Spleen (tissue), 11 donors: ENCODE measurements at regions not wholly inside any gene's neighbourhood (a gene's known extent, or its start where the extent isn't known, plus 50 kb on each side); places are given as distances from the start of the nearest gene placed in this dataset.

Experiments used
- DNase-seq: peaks from one replicate; pipeline ENCODE4 v3.0.0-alpha.2; 2020
- H3K27ac ChIP-seq, 8 donors: fragments of 200-600 bp; sonication (generic) in 7 of 8; 1 replicate in 4 of 8; 2 replicates in 4 of 8; pipeline versions ENCODE4 v1.5.0 to v1.8.0; 2016 to 2021; ENCODE audit warnings: inconsistent platforms in 4 of 8, mild to moderate bottlenecking in 4 of 8, moderate library complexity in 1 of 8
- H3K27me3 ChIP-seq, 7 donors: fragments of 200-600 bp; sonication (generic) in 6 of 7; replicated peaks in 1 of 7; 1 replicate in 4 of 7; 2 replicates in 3 of 7; pipeline versions ENCODE4 v1.5.0 to v1.8.0; 2016 to 2021; ENCODE audit warnings: inconsistent platforms in 3 of 7, mild to moderate bottlenecking in 1 of 7
- H3K36me3 ChIP-seq, 6 donors: fragments of 200-600 bp; sonication (generic) in 5 of 6; 1 replicate in 4 of 6; 2 replicates in 2 of 6; pipeline versions ENCODE4 v1.5.0 to v1.8.0; 2016 to 2021; ENCODE audit warnings: inconsistent platforms in 2 of 6
- H3K4me1 ChIP-seq, 6 donors: fragments of 200-600 bp; sonication (generic) in 5 of 6; 1 replicate in 3 of 6; 2 replicates in 3 of 6; pipeline versions ENCODE4 v1.5.0 to v1.8.0; 2016 to 2021; ENCODE audit warnings: inconsistent platforms in 3 of 6
- H3K4me3 ChIP-seq, 8 donors: fragments of 200-600 bp; sonication (generic) in 7 of 8; 1 replicate in 4 of 8; 2 replicates in 4 of 8; pipeline versions ENCODE4 v1.5.0 to v1.8.0; 2016 to 2021; ENCODE audit warnings: inconsistent platforms in 4 of 8, mild to moderate bottlenecking in 4 of 8, moderate library complexity in 2 of 8
- H3K9me3 ChIP-seq, 8 donors: fragments of 200-600 bp; sonication (generic) in 7 of 8; 1 replicate in 4 of 8; 2 replicates in 4 of 8; pipeline versions ENCODE4 v1.5.0 to v1.8.0; 2016 to 2021; ENCODE audit warnings: inconsistent platforms in 4 of 8
- POLR2A ChIP-seq, 3 donors: fragments of 450-650 bp; IDR thresholded peaks; one replicate each; pipeline ENCODE4 v1.5.1; 2017; ENCODE audit warnings: antibody characterized with exemption in 3 of 3, mild to moderate bottlenecking in 1 of 3
- POLR2AphosphoS5 ChIP-seq, 3 donors: sonication (generic); formaldehyde crosslinking; IDR thresholded peaks; one replicate each; pipeline ENCODE4 v1.5.1; 2017; ENCODE audit warnings: antibody characterized with exemption in 3 of 3
- WGBS, 5 donors: extraction: QIAGEN DNeasy Blood & Tissue Kit in 3 of 5; methylation state at CpG; one replicate each; pipeline versions ENCODE4 v1.1.5 to v1.1.7; 2013 to 2018; 5-methylcytosine and 5-hydroxymethylcytosine counted together
- intact Hi-C: fragments of 100-400 bp; cut with DNase I; formaldehyde crosslinking; loops from one replicate; pipeline ENCODE4 v1.15.0; 2023; ENCODE audit warnings: low total_unique reads
- TF ChIP-seq, protein P1 (sequence below), 11 experiments: fragments of 200-600 bp in 7 of 11; fragments of 450-650 bp in 4 of 11; sonication (generic) in 4 of 11; IDR thresholded peaks in 8 of 11; conservative IDR thresholded peaks in 3 of 11; 1 replicate in 7 of 11; 2 replicates in 4 of 11; pipeline versions ENCODE4 v1.4.0 to v1.8.0; 2016 to 2021; ENCODE audit warnings: antibody characterized with exemption in 11 of 11, inconsistent platforms in 4 of 11, mild to moderate bottlenecking in 1 of 11
- donor health status: healthy with polysubstance abuse.
- donor health status: DM: no; HTN: no; CAD: no; lungs with moderate emphysema.
- donor health status: DM: no; HTN: no; CAD: no.
- donor health status: Bipolar disorder and iron deficiency.
- donor health status: healthy.
- donor health status: DM: no; HTN: no; CAD: no.
- donor health status: DM: yes; HTN: yes; CAD: no.

DNA sequence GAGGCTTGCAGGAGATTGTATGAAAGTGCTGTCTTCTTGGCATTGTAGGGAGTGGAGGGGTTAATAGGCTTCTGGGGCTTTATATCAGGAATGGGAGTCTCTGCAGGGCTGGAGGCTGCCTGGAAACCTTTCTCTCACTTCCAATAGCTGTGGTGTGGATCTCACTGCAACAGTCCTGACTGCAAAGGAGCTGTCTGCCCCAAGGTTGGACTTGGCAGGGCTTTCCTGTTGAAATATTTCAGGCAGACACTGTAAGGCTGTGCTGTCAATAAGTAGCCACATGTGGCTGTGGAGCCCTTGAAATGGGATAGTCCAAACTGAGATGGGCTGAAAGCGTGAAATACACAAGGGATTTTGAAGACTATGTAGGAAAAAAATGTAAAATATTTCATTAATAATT lies 399.1 kb upstream of the SPRED2 start:
- H3K4me1 ChIP-seq = no peaks in the 10 kb centered on the region
- no peaks in the 10 kb centered on the region for H3K36me3 ChIP-seq
- intact Hi-C loops = no loop called here
- WGBS, 5 donors = 63 to 81% (median 66%) methylated on average over 1 of the region's 1 CpG
- DNase-seq = no peak
- no peak overlapping the region for H3K4me3 ChIP-seq
- H3K27ac ChIP-seq = no peak overlapping the region
- H3K27me3 ChIP-seq = no peaks in the 10 kb centered on the region
- no peaks in the 10 kb centered on the region for H3K9me3 ChIP-seq
- TF ChIP-seq POLR2A (IDR thresholded peaks at IDR 0.05) (no peak), POLR2AphosphoS5 (IDR thresholded peaks at IDR 0.05) (no peak)
- TF ChIP-seq, protein P1, sequence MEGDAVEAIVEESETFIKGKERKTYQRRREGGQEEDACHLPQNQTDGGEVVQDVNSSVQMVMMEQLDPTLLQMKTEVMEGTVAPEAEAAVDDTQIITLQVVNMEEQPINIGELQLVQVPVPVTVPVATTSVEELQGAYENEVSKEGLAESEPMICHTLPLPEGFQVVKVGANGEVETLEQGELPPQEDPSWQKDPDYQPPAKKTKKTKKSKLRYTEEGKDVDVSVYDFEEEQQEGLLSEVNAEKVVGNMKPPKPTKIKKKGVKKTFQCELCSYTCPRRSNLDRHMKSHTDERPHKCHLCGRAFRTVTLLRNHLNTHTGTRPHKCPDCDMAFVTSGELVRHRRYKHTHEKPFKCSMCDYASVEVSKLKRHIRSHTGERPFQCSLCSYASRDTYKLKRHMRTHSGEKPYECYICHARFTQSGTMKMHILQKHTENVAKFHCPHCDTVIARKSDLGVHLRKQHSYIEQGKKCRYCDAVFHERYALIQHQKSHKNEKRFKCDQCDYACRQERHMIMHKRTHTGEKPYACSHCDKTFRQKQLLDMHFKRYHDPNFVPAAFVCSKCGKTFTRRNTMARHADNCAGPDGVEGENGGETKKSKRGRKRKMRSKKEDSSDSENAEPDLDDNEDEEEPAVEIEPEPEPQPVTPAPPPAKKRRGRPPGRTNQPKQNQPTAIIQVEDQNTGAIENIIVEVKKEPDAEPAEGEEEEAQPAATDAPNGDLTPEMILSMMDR (IDR thresholded peaks at IDR 0.05 in 8 of 11, conservative IDR thresholded peaks at IDR 0.05 in 3 of 11) = no peak

DNA sequence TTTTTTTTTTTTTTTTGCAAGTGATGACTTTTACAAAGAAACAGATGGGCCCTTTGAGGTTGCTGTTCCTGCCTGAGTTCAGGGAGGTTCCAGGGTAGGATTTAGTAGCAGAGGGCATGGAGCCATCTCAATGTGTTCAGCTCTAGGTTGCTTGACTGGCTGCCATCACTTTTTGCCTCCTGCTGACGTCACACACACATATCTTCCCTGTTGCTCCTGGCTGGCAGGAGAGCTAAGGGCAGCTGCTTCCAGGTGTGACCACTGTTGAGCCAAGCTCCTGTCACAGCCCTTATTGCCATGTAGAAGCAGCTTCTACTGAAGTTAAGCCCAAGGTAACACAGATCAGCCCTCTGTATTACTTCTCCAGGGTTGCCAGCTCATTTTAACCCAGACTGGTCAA lies 394.2 kb upstream of the SPRED2 start:
- H3K27me3 ChIP-seq = no peaks in the 10 kb centered on the region
- 71 to 87% (median 83%) methylated on average over 1 of the region's 1 CpG for WGBS, 5 donors

DNA sequence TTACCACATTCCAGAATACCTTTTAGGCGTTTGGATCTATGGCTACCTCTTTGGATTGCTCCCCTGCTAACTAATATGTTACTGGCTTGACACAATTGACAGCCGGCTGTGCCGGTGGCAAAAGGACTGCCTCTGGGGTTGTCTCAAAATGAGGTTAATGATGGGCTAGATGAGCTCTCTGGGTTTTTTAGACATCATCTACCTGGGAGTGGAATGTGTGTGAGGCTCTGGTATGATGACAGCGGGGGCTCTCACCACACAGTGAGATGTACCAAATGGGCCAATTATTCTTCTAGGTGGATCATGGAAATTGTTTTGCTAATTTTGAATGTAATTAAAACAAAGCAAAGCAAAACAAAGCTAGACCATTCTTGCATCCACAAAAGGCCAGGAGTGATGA lies 391.1 kb upstream of the SPRED2 start:
- Histone ChIP-seq H3K4me1 (no peaks in the 10 kb centered on the region), H3K9me3 (peaks cover 0 to 9% (median 0%) of the 10 kb centered on the region in 8 donors), H3K36me3 (no peaks in the 10 kb centered on the region), H3K4me3 (no peak overlapping the region), H3K27me3 (no peaks in the 10 kb centered on the region), H3K27ac (no peak overlapping the region)
- WGBS, 5 donors = 75 to 85% (median 82%) methylated on average over 4 of the region's 4 CpGs
- no peak for DNase-seq
- intact Hi-C loops = no loop called here
- TF ChIP-seq, protein P1 (IDR thresholded peaks at IDR 0.05 in 8 of 11, conservative IDR thresholded peaks at IDR 0.05 in 3 of 11) = no peak
- TF ChIP-seq POLR2AphosphoS5 (IDR thresholded peaks at IDR 0.05) (no peak), POLR2A (IDR thresholded peaks at IDR 0.05) (no peak)

More for the DNA sequence above, 394.2 kb upstream of the SPRED2 start:
- H3K36me3 ChIP-seq = no peaks in the 10 kb centered on the region
- peaks cover 0 to 9% (median 0%) of the 10 kb centered on the region in 8 donors for H3K9me3 ChIP-seq
- no peaks in the 10 kb centered on the region for H3K4me1 ChIP-seq
- no peak for DNase-seq
- TF ChIP-seq POLR2A (IDR thresholded peaks at IDR 0.05) = no peak
- intact Hi-C loops = no loop called here
- no peak overlapping the region for H3K4me3 ChIP-seq
- H3K27ac ChIP-seq = no peak overlapping the region

DNA sequence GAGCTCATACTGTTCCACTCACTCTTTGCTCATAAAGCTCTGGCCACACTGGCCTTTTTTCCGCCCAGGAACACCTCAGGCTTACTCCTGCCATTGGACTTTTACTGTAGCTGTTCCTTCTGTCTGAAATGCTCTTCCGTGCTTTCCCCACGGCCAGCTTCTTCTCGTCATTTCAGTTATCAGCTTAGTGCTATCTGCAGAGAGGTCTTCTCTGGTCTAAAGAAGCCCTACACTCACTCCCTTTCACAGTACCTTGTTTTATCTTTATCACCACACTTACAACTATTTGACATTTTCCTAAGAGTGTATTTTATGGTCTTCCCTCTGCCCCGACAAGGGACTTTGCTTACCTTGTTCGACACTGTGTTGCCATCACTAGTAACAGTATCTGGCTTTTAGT lies 388.1 kb upstream of the SPRED2 start:
- WGBS, 5 donors = 83 to 93% (median 89%) methylated on average over 6 of the region's 6 CpGs
- DNase-seq = no peak
- Histone ChIP-seq H3K4me1 (no peaks in the 10 kb centered on the region), H3K27ac (no peak overlapping the region), H3K36me3 (no peaks in the 10 kb centered on the region), H3K27me3 (peaks cover 0 to 5% (median 0%) of the 10 kb centered on the region in 7 donors), H3K4me3 (no peak overlapping the region), H3K9me3 (peaks cover 0 to 9% (median 0%) of the 10 kb centered on the region in 8 donors)
- no peak for TF ChIP-seq POLR2AphosphoS5 (IDR thresholded peaks at IDR 0.05)
- TF ChIP-seq, protein P1 (IDR thresholded peaks at IDR 0.05 in 8 of 11, conservative IDR thresholded peaks at IDR 0.05 in 3 of 11) = no peak
- TF ChIP-seq POLR2A (IDR thresholded peaks at IDR 0.05) = no peak
- intact Hi-C loops = no loop called here

DNA sequence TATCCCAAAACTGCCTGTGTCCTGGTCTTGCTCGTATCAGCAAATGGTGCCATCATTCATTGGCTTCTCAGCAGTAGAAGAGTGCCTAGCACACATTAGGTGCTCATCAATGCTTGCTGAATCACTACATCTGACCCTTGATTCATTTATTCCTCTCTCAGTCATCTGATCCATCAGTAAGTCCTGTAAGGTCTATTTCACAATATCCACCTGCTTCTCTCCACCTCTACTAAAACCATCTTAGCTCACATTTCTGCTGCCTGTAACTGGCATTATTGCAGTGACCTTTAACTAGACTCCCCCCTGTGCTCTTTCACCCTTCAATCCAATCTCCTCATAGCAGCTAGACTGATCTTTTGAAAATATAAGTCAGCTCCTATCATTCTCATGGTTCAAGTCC lies 387.6 kb upstream of the SPRED2 start:
- no peak overlapping the region for H3K27ac ChIP-seq
- TF ChIP-seq, protein P1 (IDR thresholded peaks at IDR 0.05 in 8 of 11, conservative IDR thresholded peaks at IDR 0.05 in 3 of 11) = no peak
- no peak for TF ChIP-seq POLR2A (IDR thresholded peaks at IDR 0.05)
- TF ChIP-seq POLR2AphosphoS5 (IDR thresholded peaks at IDR 0.05) = no peak
- intact Hi-C loops = no loop called here
- no peaks in the 10 kb centered on the region for H3K36me3 ChIP-seq
- H3K27me3 ChIP-seq = peaks cover 0 to 5% (median 0%) of the 10 kb centered on the region in 7 donors
- no peak overlapping the region for H3K4me3 ChIP-seq
- H3K4me1 ChIP-seq = no peaks in the 10 kb centered on the region
- no peak for DNase-seq
- peaks cover 0 to 9% (median 0%) of the 10 kb centered on the region in 8 donors for H3K9me3 ChIP-seq
- WGBS, 5 donors = 72 to 86% (median 77%) methylated on average over 1 of the region's 1 CpG
